ENCODE measurements at regions not wholly inside any gene's neighbourhood (a gene's known extent, or its start where the extent isn't known, plus 50 kb on each side); places are given as distances from the start of the nearest gene placed in this dataset.

DNA sequence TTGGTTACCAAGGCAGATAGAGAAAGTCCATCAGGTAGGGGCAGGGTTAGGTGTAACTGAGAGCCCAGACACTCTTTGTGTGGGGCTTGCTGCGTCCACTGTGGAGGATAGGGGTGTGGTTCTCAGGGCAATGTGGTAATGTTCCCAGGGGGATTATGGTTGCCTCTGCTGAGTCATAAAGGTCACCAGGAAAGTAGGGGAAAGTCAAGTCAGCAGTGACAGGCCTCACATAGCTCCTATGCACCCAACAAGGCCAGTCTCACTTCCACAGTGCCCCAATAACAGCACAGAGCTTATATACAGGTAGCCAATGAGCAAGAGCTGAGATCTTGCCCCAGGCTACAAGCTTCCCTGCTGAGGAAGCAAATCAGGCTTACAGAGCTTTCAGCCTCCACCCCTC lies 1438.0 kb upstream of the ZEB2 start:
- TF ChIP-seq CTCF (conservative IDR thresholded peaks at IDR 0.05 in 1 of 2, IDR thresholded peaks at IDR 0.05 in 1 of 2; ENCODE audit: low read depth in 1 of 2, low read length in 2 of 2) (no peak), EZH2 (IDR thresholded peaks at IDR 0.05; ENCODE audit: low read length, missing control alignments) (no peak)

All from fibroblast of lung (primary cell).